ENCODE measurements at regions not wholly inside any gene's neighbourhood (a gene's known extent, or its start where the extent isn't known, plus 50 kb on each side); places are given as distances from the start of the nearest gene placed in this dataset.
"Not testable (repeated sequence)": the region's sequence is repeated elsewhere in the genome, so short reads cannot be mapped to it uniquely, and the experiment has no call there.

DNA sequence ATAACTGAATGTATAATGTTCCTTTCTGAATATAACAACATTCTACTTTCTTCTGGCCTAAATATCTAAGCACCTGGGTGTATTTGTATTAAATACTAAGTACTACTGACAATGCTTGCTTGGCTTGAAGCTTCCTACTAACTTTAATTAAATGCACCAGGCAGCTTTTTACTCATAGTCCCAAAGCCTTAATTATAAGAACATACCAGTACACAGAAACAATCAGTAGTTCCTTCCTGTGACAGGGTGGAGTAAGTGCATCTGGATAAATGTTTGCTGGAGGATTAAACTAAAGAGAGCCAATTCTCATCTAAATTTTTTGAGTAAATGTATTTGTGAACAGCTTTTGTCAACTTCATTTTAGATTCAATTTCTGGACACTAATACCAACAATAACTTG is 558.6 kb upstream of the SEMA6A start:
- no peak for TF ChIP-seq POLR2AphosphoS5 (IDR thresholded peaks at IDR 0.05)
- TF ChIP-seq POLR2A (IDR thresholded peaks at IDR 0.05), result no peak
- TF ChIP-seq, protein P1, sequence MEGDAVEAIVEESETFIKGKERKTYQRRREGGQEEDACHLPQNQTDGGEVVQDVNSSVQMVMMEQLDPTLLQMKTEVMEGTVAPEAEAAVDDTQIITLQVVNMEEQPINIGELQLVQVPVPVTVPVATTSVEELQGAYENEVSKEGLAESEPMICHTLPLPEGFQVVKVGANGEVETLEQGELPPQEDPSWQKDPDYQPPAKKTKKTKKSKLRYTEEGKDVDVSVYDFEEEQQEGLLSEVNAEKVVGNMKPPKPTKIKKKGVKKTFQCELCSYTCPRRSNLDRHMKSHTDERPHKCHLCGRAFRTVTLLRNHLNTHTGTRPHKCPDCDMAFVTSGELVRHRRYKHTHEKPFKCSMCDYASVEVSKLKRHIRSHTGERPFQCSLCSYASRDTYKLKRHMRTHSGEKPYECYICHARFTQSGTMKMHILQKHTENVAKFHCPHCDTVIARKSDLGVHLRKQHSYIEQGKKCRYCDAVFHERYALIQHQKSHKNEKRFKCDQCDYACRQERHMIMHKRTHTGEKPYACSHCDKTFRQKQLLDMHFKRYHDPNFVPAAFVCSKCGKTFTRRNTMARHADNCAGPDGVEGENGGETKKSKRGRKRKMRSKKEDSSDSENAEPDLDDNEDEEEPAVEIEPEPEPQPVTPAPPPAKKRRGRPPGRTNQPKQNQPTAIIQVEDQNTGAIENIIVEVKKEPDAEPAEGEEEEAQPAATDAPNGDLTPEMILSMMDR (IDR thresholded peaks at IDR 0.05), result no peak
- DNase-seq (ENCODE audit: low spot score), result no peak
- no peaks in the 10 kb centered on the region for H3K9me3 ChIP-seq
- intact Hi-C loops (cut with DNase I), result no loop called here
- H3K4me3 ChIP-seq, result no peak overlapping the region
- H3K27ac ChIP-seq, result no peak overlapping the region
- no peaks in the 10 kb centered on the region for H3K27me3 ChIP-seq (replicated peaks; ENCODE audit: insufficient read depth)
- H3K4me1 ChIP-seq (replicated peaks), result no peaks in the 10 kb centered on the region
- H3K36me3 ChIP-seq, result no peaks in the 10 kb centered on the region

DNA sequence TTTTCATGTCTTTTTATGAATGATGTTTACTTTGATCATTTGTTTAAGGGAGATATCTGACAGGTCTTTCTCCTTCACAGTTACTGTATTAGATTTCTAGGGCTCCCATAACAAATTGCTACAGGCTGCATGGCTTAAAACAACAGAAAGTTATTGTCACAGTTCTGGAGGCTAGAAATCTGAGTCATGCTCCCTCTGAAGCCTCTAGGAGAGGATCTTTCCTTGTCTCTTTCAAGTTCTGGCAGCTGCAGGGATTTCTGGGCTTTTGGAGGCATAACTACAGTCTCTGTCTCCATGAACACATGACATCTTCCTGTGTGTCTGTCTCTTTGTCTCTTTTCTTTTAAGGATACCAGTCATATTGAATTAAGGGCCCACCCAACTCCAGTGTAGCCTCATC is 557.3 kb upstream of the SEMA6A start:
- no peaks in the 10 kb centered on the region for H3K4me1 ChIP-seq (replicated peaks)
- no peak for DNase-seq (ENCODE audit: low spot score)
- no peaks in the 10 kb centered on the region for H3K9me3 ChIP-seq
- no peak overlapping the region for H3K4me3 ChIP-seq
- TF ChIP-seq, protein P1 (IDR thresholded peaks at IDR 0.05), result no peak
- H3K27me3 ChIP-seq (replicated peaks; ENCODE audit: insufficient read depth), result no peaks in the 10 kb centered on the region
- no peaks in the 10 kb centered on the region for H3K36me3 ChIP-seq
- no peak overlapping the region for H3K27ac ChIP-seq
- intact Hi-C loops (cut with DNase I), result no loop called here

- TF ChIP-seq, protein P1 (IDR thresholded peaks at IDR 0.05), result no peak
- TF ChIP-seq POLR2A (IDR thresholded peaks at IDR 0.05) (no peak), POLR2AphosphoS5 (IDR thresholded peaks at IDR 0.05) (no peak)
- Histone ChIP-seq H3K4me1 (replicated peaks) (no peaks in the 10 kb centered on the region), H3K4me3 (no peak overlapping the region), H3K27ac (no peak overlapping the region), H3K36me3 (no peaks in the 10 kb centered on the region), H3K9me3 (no peaks in the 10 kb centered on the region), H3K27me3 (replicated peaks; ENCODE audit: insufficient read depth) (no peaks in the 10 kb centered on the region)
- DNase-seq (ENCODE audit: low spot score), result peak; percentile 57
- WGBS, result 66% methylated on average over 3 of the region's 3 CpGs
- intact Hi-C loops (cut with DNase I), result no loop called here
Observed at GRCh38 chr5:117131048-117131679, 556.5 kb upstream of the SEMA6A start.

DNA sequence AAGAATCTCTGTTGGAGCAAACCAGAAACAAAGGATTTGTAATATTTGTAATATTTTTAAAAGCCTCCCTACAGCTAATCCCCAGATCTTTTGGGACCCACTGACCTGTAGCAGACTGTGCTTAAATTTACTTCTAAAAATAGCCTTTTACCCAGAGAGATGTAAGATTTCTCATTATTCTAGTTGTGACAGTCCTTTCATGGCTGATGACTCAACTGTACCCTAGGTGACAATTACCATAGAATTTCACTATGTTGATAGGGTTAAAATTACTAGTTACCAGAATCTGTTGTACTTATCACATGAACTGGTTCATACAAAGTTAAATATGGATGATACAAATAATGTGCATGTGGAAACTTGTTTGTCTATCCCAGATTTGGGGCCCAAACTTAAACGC is 543.9 kb upstream of the SEMA6A start:
- no peaks in the 10 kb centered on the region for H3K9me3 ChIP-seq
- H3K27ac ChIP-seq, result no peak overlapping the region
- DNase-seq (ENCODE audit: low spot score), result no peak
- no peaks in the 10 kb centered on the region for H3K27me3 ChIP-seq (replicated peaks; ENCODE audit: insufficient read depth)
- H3K36me3 ChIP-seq, result no peaks in the 10 kb centered on the region
- TF ChIP-seq, protein P1 (IDR thresholded peaks at IDR 0.05), result no peak
- no peak for TF ChIP-seq POLR2A (IDR thresholded peaks at IDR 0.05)
- no peak for TF ChIP-seq POLR2AphosphoS5 (IDR thresholded peaks at IDR 0.05)
- H3K4me3 ChIP-seq, result no peak overlapping the region
- no peaks in the 10 kb centered on the region for H3K4me1 ChIP-seq (replicated peaks)
- intact Hi-C loops (cut with DNase I), result no loop called here
- 84% methylated on average over 1 of the region's 1 CpG for WGBS

- H3K4me1 ChIP-seq (replicated peaks); H3K27ac ChIP-seq; H3K9me3 ChIP-seq; intact Hi-C loops (cut with DNase I); DNase-seq (ENCODE audit: low spot score); H3K36me3 ChIP-seq; H3K27me3 ChIP-seq (replicated peaks; ENCODE audit: insufficient read depth); H3K4me3 ChIP-seq: not testable (repeated sequence)
- 83% methylated on average over 6 of the region's 6 CpGs for WGBS
Observed at GRCh38 chr5:117117314-117117713, 542.7 kb upstream of the SEMA6A start.
